ENCODE measurements at regions not wholly inside any gene's neighbourhood (a gene's known extent, or its start where the extent isn't known, plus 50 kb on each side); places are given as distances from the start of the nearest gene placed in this dataset.

- Histone ChIP-seq H3K9me3 (no peaks in the 10 kb centered on the region), H3K79me2 (ENCODE audit: insufficient read depth) (no peaks in the 10 kb centered on the region), H4K20me1 (ENCODE audit: insufficient read depth) (no peaks in the 10 kb centered on the region), H3K9me2 (no peaks in the 10 kb centered on the region), H3K4me3 (ENCODE audit: low read depth in 2 of 2, low read length in 1 of 2) (no peak overlapping the region), H3K27me3 (ENCODE audit: insufficient read depth) (no peaks in the 10 kb centered on the region), H3K4me2 (no peak overlapping the region), H2AFZ (ENCODE audit: low read depth) (no peak overlapping the region), H3K36me3 (replicated peaks in 1 of 2; ENCODE audit: control insufficient read depth in 1 of 2, insufficient read depth in 2 of 2, low read length in 1 of 2) (no peaks in the 10 kb centered on the region), H3F3A (replicated peaks; ENCODE audit: insufficient read depth) (no peaks in the 10 kb centered on the region), H3K4me1 (ENCODE audit: control insufficient read depth in 1 of 2, insufficient read depth in 2 of 2, low read depth in 1 of 2, low read length in 1 of 2) (no peaks in the 10 kb centered on the region), H3K27ac (ENCODE audit: low read depth in 2 of 2, low read length in 1 of 2) (no peak overlapping the region), H3K9ac (no peak overlapping the region)
- CTCF ChIA-PET: no interaction called here
- 51% methylated on average over 2 of the region's 2 CpGs for WGBS (ENCODE audit: low lambda C conversion rate)
- POLR2A ChIA-PET: no interaction called here
- no peak for DNase-seq
- TF ChIP-seq POLR2AphosphoS5 (IDR thresholded peaks at IDR 0.05; ENCODE audit: low read depth, low read length) (no peak), IRF3 (IDR thresholded peaks at IDR 0.05; ENCODE audit: low read depth, low read length) (no peak), USF1 (IDR thresholded peaks at IDR 0.05; ENCODE audit: borderline replicate concordance, low read depth) (no peak), RAD21 (IDR thresholded peaks at IDR 0.05; ENCODE audit: low read length) (no peak), RCOR1 (IDR thresholded peaks at IDR 0.05; ENCODE audit: low read length) (no peak), FOXJ3 (CRISPR knock-in tag; IDR thresholded peaks at IDR 0.05) (no peak), MXI1 (IDR thresholded peaks at IDR 0.05; ENCODE audit: low read depth, low read length) (no peak), USF2 (IDR thresholded peaks at IDR 0.05; ENCODE audit: borderline replicate concordance, low read depth, low read length) (no peak), TAF1 (IDR thresholded peaks at IDR 0.05; ENCODE audit: borderline replicate concordance, low read depth, low read length) (no peak), JUND (IDR thresholded peaks at IDR 0.05) (no peak), RFX5 (IDR thresholded peaks at IDR 0.05; ENCODE audit: low read length) (no peak), NFIC (IDR thresholded peaks at IDR 0.05; ENCODE audit: borderline replicate concordance) (no peak), FOSL2 (IDR thresholded peaks at IDR 0.05; ENCODE audit: borderline replicate concordance, low read depth) (no peak), SMC3 (IDR thresholded peaks at IDR 0.05; ENCODE audit: low read depth, low read length) (no peak), REST (IDR thresholded peaks at IDR 0.05; ENCODE audit: low read depth, low read length) (no peak), EZH2phosphoT487 (IDR thresholded peaks at IDR 0.05; ENCODE audit: borderline replicate concordance, low read depth) (no peak), TCF12 (IDR thresholded peaks at IDR 0.05) (no peak), SIN3A (IDR thresholded peaks at IDR 0.05; ENCODE audit: borderline replicate concordance, low read depth, low read length) (no peak), GATA2 (CRISPR knock-in tag; IDR thresholded peaks at IDR 0.05) (no peak)
These were observed 360.6 kb upstream of the KITLG start for GRCh38 chr12:88940854-88941253.
